Fibroblast of skin of left quadriceps (primary cell): ENCODE measurements at regions not wholly inside any gene's neighbourhood (a gene's known extent, or its start where the extent isn't known, plus 50 kb on each side); places are given as distances from the start of the nearest gene placed in this dataset.
A peak's percentile ranks its signal among the peaks of the same experiment; 100 is the strongest.

Experiments
- DNase-seq, 2 experiments: peaks; one replicate each; pipeline ENCODE4 v3.0.0-alpha.2; 2013; ENCODE audit warnings: low read depth in 2 of 2

DNA sequence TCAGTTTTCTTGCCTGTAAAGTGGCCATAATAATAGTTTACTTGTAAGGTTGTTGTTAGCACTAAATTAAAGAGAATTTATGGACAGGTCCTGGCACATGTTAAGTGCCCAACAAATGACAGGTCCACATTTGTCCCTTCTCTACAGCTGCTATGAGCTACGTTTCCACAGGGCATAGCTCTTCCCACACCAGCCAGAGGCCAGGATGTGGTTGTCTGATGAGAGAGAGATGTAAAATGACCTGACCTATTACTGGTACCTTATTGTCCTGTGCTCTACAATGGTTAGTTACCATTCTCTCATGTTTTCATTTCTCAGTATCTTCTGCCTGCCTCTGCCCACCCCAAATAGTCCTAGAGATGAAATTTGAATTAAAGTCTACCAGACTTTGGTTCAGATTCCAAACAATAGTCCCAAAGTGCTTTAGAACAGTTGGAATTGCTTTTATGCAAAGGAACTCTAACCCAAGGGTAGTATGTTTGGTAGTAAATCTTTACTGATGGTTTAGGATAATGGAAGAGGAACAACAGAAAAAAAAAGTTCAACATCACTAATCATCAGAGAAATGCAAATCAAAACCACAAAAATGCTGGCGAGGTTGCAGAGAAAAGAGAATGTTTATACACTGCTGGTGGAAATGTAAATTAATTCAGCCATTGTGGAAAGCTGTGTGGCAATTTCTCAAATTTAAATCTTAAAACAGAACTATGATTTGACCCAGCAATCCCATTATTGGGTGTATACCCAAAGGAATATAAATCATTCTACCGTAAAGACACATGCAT, 57.1 kb upstream of the ANKFN1 start:
- peak; percentile 65 to 66 for DNase-seq

DNA sequence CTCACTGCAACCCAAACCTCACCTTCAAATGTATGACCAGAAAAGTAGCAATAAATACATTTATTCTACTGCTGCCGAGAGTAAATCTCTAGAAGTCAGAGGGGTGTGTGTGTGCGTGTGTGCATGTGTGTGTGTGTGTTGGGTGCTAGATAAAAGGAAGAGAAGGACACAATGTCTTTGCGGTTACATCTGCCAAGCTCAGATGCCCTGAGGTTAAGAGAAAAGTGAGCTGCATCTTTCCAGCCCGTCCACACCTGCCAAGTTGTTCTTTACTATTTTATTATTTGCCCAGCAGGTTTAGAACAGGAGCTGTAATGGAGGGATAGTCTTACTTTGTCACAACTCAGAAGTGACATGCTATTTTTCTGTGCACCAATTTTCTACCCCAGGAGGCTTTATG, 54.5 kb upstream of the ANKFN1 start:
- no peak for DNase-seq

DNA sequence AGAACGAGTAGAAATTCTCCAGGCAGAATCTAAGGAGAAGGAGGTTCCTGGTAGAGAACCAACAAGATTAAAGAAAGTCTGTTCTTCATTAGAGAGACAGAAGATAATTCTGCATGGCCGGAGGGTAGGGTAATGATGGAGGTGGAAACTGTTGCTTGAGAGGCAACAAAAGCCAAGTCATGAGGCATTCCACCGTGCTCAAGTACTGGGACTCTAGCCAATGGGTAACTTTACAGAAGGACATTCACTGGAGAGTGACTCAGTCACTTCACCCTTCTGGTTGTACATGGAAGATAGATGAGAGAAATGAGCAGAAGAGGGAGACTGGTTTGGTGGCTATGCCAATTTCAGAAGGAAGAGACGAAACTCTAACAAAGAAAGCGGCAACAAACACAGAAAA, 53.6 kb upstream of the ANKFN1 start:
- DNase-seq = no peak
